Lower leg skin (tissue), 3 donors: ENCODE measurements at regions not wholly inside any gene's neighbourhood (a gene's known extent, or its start where the extent isn't known, plus 50 kb on each side); places are given as distances from the start of the nearest gene placed in this dataset.

ENCODE experiments used
- CTCF ChIP-seq, 3 donors: fragments of 450-650 bp; IDR thresholded peaks; one replicate each; pipeline ENCODE4 v1.5.1; 2016; ENCODE audit warnings: antibody characterized with exemption in 3 of 3, mild to moderate bottlenecking in 3 of 3, moderate library complexity in 2 of 3
- POLR2A ChIP-seq, 2 donors: fragments of 450-650 bp; IDR thresholded peaks; one replicate each; pipeline ENCODE4 v1.6.1; 2016 to 2017; ENCODE audit warnings: antibody characterized with exemption in 2 of 2, mild to moderate bottlenecking in 1 of 2, moderate library complexity in 1 of 2

GRCh38 chr3:26438325-26438940, 184.1 kb upstream of the LRRC3B start:
- no peak for TF ChIP-seq CTCF (IDR thresholded peaks at IDR 0.05)
- TF ChIP-seq POLR2A (IDR thresholded peaks at IDR 0.05) = no peak
